GM12891 (cell line): ENCODE measurements at regions not wholly inside any gene's neighbourhood (a gene's known extent, or its start where the extent isn't known, plus 50 kb on each side); places are given as distances from the start of the nearest gene placed in this dataset.
"Not testable (repeated sequence)": the region's sequence is repeated elsewhere in the genome, so short reads cannot be mapped to it uniquely, and the experiment has no call there.

Source experiments
- PAX5 ChIP-seq: IDR thresholded peaks from 2 replicates; pipeline ENCODE4 v1.6.1; 2011; ENCODE audit warnings: low read length, moderate library complexity, mild to moderate bottlenecking; ENCODE audit not compliant: insufficient read depth, severe bottlenecking
- POLR2AphosphoS5 ChIP-seq: IDR thresholded peaks from 2 replicates; pipeline ENCODE4 v1.6.1; 2011; ENCODE audit warnings: low read depth, low read length, control low read depth

- TF ChIP-seq PAX5, POLR2AphosphoS5: not testable (repeated sequence)
These were observed 66.3 kb upstream of the AGR3 start for GRCh38 chr7:16948110-16948509.
